GM21360 (cell line): ENCODE measurements at regions not wholly inside any gene's neighbourhood (a gene's known extent, or its start where the extent isn't known, plus 50 kb on each side); places are given as distances from the start of the nearest gene placed in this dataset.

Experiments used
- ATAC-seq: cut with Tn5 transposase; IDR thresholded peaks from one replicate; pipeline ENCODE4 v1.9.1; 2021; ENCODE audit warnings: mild to moderate bottlenecking, moderate library complexity; ENCODE audit not compliant: unreplicated experiment

DNA sequence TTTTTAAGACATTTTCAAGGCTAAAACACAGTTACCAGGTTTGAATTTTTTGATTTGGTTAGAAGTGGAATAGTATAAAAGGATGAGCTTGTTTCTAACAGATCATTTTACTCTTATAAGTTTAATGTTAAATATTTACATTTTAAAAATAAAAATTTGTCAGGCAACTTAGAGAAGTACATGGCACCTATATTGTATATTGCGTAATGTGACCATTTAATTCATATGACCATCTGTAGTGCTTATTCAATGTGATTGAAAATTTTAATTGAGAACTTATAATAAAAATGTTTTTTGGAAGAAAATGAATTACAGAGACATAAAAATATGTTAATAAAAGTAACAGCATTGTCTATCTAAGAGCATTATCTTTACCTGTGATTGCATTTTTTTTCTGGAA lies 1632.4 kb downstream of the RPA4 start:
- ATAC-seq, result no peak

DNA sequence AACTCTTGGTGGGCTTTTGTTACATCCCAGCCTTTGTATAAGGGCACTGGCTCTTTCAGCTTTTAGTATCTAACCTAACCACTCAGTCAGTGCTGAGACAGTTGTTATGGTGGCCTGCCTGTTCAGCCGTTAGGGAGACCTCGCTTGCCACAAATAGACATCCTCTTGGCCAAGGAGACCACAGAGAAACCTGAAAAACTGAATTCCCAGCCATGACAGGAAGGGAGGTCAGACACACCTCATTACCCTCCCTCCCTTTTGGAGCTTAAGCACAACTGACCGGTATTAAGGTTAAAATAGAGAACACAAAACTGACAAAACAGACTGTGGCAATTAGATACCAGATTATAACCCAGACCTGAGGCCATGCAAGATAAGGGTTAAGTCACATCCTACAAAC lies 1639.3 kb downstream of the RPA4 start:
- ATAC-seq, result no peak

DNA sequence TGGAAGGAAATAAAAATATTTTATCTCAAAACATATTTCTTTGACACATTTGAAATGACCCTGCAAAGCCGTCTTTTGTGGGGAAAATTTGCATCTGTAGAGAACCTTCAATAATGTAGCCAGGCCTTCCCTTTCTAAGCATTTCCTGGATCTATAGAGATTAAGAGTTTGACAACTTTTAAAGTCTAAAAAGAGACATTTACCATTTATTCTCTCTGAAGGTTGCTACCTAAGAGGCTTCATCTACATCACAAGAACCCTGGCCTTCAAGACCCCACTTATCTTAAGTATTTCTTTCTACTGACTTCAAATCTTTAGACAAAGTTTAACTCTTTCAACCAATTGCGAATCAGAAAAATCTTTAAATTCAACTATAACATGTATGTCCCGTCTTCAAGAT lies 1639.8 kb downstream of the RPA4 start:
- ATAC-seq, result no peak

DNA sequence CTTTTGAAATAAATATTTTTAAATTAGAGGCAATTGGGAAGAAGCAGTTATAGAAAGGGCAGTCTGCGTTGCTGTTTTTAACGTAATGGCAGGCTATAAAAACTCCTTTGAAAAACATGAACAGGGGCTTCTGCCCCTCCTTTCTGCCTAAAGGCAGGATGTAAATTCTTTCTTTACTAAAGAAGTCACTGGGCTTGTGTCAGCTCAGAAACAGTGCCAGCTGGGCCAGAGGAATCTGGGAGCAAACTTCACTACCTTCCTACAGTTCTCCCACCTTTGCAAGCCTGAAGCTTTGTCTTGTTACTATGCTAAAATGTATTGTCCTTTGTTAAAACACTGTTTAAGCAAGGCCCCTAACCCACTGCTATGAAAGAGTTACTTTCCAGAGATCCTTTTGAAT lies 1664.8 kb downstream of the RPA4 start:
- ATAC-seq, result no peak

DNA sequence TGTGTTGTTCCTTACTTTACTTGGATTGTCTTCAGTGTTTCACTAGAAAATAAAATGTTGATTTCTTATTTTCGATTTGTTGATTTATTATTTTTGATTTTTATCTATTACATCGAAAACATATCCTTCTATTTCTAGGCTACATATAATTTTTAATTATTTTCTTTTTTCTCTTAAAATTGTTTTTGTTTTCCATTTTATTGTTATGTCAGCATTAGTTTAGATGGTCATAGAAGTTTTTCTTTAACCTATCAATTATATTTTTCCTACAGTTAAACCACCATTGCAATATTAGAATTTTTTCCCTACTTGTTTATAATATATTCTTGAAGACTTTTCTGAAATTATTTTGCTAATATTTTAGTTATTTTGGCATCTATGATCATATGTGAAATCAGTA lies 1685.1 kb downstream of the RPA4 start:
- no peak for ATAC-seq

DNA sequence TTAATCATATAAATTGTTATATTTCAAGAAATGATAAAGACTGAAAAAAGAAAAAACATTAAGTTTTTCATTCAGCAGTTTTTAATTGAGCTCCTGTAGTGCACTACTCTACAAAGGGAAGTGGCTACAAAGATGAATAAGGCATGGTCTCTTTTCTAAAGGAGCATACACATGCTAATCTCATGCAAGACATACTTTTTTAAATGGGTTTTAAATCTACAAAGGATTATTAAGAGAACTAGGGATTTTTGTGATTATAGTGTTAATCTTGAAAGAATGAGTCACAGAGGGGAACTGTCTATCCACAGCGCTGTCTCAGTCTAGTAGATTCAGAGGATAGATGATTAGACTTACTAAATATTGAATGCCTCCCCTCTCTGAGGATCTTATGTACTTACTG lies 1722.2 kb downstream of the RPA4 start:
- ATAC-seq, result no peak

DNA sequence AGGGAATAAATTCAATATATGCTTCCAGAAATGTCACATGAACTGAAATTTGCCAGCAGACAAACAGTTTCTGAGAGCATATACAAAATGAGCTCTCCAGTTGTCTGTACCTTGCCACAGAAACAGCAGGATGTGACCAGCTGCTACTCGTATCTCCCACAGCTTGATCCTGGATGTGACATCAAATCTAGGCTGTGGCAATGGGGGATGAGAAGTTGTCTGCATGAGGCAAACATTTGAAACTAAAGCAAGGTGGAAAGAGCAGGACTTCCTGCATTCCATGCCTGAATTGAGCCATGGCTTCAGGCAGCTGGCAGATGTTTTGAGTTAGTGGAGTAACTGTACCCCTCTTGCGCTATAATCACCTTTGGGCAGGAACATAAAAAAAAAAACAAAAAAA lies 1724.0 kb downstream of the RPA4 start:
- no peak for ATAC-seq

DNA sequence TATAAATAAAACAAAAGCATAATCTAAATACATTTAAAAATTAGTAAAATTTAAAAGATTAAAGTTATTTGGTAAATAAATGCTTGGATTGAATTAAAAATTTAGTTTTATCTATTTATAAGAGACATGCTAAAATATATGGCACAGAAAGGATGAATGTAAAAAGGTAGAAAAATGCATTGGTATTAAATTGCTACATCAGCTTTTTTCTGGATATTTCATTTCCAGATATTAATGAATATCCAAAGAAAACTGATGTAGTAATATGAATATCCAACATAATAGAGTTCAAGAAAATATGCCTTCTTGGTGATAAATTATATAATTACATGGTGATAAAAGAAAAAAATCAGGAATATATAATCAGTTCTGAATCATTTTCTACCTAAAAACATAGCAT lies 1743.9 kb downstream of the RPA4 start:
- ATAC-seq, result no peak

DNA sequence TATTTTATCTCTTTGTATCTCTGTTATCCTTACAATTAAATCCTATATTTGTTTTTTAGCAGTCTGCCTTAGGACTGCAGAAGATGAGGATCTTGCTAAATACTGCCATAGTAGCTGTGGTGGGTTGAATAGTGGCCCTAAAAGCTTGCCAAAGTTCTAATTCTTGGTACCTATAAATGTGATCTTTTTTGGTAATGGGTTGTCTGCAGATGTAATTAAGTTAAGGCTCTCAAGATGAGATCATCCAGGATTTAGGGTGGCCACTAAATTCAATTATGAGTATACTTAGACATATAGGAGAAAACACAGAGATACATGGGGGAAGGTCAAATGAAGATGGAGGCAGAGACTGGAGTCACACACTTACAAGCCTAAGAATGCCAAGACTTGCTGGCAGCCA lies 1753.7 kb downstream of the RPA4 start:
- no peak for ATAC-seq

DNA sequence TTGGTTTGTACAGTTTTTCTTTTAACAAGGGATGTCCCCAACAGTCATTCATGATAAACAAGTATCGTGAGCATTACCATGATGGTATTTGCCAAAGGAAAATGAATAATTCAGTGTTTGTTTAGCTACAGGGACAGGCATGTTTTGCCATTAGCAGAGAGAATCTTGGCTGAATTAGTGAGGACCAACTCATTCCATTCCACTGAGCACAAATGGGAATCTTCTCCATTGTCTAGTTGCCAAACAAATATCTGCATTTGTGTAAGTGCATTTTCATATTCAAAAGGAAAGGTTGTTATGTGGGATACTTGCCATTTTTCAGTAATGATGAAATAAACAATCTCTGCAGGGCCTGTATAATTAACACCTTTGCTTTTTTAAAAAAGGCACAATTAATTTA lies 1762.6 kb downstream of the RPA4 start:
- ATAC-seq, result no peak

DNA sequence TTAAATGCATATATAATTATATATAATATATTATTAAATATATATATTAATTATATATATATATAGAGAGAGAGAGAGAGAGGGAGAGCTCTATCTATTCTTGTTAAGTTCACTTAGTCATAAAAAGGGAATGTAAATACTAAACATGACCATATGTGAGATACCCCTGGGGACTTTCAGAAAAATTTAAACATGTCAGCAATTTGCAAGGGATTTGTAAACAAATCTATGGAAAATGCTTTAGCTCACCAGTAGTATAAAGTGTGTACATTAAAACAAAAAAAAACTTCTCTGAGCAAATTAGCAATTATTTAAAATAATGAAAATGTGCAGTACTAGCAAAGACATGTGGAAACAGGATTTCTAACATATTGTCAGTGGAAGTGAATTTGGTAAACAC lies 1755.5 kb downstream of the PCDH19 start:
- no peak for ATAC-seq
